A549 (cell line): ENCODE measurements at regions not wholly inside any gene's neighbourhood (a gene's known extent, or its start where the extent isn't known, plus 50 kb on each side); places are given as distances from the start of the nearest gene placed in this dataset.

ENCODE experiments used
- ATOH8 ChIP-seq: fragments of 250-450 bp; sonication (Bioruptor Pico); IDR thresholded peaks from 2 replicates; pipeline ENCODE4 v1.5.0; 2020; ENCODE audit warnings: low read depth, mild to moderate bottlenecking, moderate library complexity
- BCL3 ChIP-seq: fragments of >200 bp; sonication (Bioruptor Twin); formaldehyde crosslinking; IDR thresholded peaks from 3 replicates; pipeline ENCODE4 v1.6.1; 2016
- BHLHE40 ChIP-seq: IDR thresholded peaks from 2 replicates; pipeline ENCODE4 v1.6.1; 2012; ENCODE audit warnings: low read depth, low read length, inconsistent platforms
- CTCF ChIP-seq: fragments of >200 bp; sonication (Bioruptor Twin); formaldehyde crosslinking; IDR thresholded peaks from 3 replicates; pipeline ENCODE4 v1.5.1; 2016
- EP300 ChIP-seq, 2 experiments: fragments of >200 bp; sonication (Bioruptor Twin); formaldehyde crosslinking; IDR thresholded peaks; 2 replicates in 1 of 2; 3 replicates in 1 of 2; pipeline ENCODE4 v1.6.1; 2016 to 2017
- MAX ChIP-seq: IDR thresholded peaks from 2 replicates; pipeline ENCODE4 v1.6.1; 2012
- PBX3 ChIP-seq: IDR thresholded peaks from 2 replicates; pipeline ENCODE4 v1.6.1; 2012
- RAD21 ChIP-seq, 2 experiments: fragments of >200 bp in 1 of 2; sonication (Bioruptor Twin) in 1 of 2; formaldehyde crosslinking in 1 of 2; IDR thresholded peaks in 1 of 2; conservative IDR thresholded peaks in 1 of 2; 2 replicates in 1 of 2; 3 replicates in 1 of 2; pipeline ENCODE4 v1.6.1; 2012 to 2018; ENCODE audit warnings: inconsistent platforms in 1 of 2
- SMC3 ChIP-seq: fragments of >200 bp; sonication (Bioruptor Twin); formaldehyde crosslinking; IDR thresholded peaks from 3 replicates; pipeline ENCODE4 v1.6.1; 2018; ENCODE audit warnings: inconsistent platforms
- USF2 ChIP-seq: fragments of 450-650 bp; IDR thresholded peaks from 2 replicates; pipeline ENCODE4 v1.6.1; 2014; ENCODE audit warnings: antibody characterized with exemption

GRCh38 chr5:90329911-90330310 lies 79.6 kb downstream of the CETN3 start:
- TF ChIP-seq SMC3 (no peak), EP300 (IDR thresholded peaks at IDR 0.05) (no peak), USF2 (no peak), CTCF (no peak), RAD21 (conservative IDR thresholded peaks at IDR 0.05 in 1 of 2, IDR thresholded peaks at IDR 0.05 in 1 of 2) (no peak), BHLHE40 (no peak), BCL3 (no peak), PBX3 (no peak), MAX (no peak), ATOH8 (CRISPR knock-in tag) (no peak)
